ENCODE measurements at regions not wholly inside any gene's neighbourhood (a gene's known extent, or its start where the extent isn't known, plus 50 kb on each side); places are given as distances from the start of the nearest gene placed in this dataset.

DNA sequence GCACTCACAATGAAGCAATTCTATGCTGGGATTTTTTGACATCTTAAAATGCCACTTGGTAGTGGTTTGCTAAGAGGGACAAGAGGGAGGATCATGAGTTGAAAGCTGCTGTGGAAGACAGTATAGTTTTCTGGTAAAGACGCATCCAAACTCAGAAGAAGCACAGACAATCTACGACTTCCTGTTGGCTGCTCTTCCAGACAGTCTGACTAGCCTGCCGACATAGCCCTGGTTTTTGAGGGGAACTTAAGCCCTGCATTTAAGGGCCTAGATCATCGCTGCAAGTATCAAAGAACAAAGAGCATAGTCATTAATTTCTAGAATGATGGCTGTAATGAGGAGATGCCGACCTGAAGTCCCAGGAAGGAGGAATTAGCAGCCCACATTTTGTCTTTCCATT lies 99.9 kb upstream of the IKZF1 start:
- no peaks in the 10 kb centered on the region for H3K36me3 Mint-ChIP-seq (ENCODE audit: low read depth)
- no peak overlapping the region for H3K4me3 Mint-ChIP-seq
- no peak overlapping the region for H3K27ac Mint-ChIP-seq
- peaks cover 5% of the 10 kb centered on the region for H3K27me3 Mint-ChIP-seq (ENCODE audit: insufficient read depth)
- H3K4me1 Mint-ChIP-seq (ENCODE audit: low read depth) = no peaks in the 10 kb centered on the region
- no peak for DNase-seq
- peaks cover 7% of the 10 kb centered on the region for H3K9me3 Mint-ChIP-seq
- TF ChIP-seq, protein P1, sequence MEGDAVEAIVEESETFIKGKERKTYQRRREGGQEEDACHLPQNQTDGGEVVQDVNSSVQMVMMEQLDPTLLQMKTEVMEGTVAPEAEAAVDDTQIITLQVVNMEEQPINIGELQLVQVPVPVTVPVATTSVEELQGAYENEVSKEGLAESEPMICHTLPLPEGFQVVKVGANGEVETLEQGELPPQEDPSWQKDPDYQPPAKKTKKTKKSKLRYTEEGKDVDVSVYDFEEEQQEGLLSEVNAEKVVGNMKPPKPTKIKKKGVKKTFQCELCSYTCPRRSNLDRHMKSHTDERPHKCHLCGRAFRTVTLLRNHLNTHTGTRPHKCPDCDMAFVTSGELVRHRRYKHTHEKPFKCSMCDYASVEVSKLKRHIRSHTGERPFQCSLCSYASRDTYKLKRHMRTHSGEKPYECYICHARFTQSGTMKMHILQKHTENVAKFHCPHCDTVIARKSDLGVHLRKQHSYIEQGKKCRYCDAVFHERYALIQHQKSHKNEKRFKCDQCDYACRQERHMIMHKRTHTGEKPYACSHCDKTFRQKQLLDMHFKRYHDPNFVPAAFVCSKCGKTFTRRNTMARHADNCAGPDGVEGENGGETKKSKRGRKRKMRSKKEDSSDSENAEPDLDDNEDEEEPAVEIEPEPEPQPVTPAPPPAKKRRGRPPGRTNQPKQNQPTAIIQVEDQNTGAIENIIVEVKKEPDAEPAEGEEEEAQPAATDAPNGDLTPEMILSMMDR (IDR thresholded peaks at IDR 0.05) = no peak

DNA sequence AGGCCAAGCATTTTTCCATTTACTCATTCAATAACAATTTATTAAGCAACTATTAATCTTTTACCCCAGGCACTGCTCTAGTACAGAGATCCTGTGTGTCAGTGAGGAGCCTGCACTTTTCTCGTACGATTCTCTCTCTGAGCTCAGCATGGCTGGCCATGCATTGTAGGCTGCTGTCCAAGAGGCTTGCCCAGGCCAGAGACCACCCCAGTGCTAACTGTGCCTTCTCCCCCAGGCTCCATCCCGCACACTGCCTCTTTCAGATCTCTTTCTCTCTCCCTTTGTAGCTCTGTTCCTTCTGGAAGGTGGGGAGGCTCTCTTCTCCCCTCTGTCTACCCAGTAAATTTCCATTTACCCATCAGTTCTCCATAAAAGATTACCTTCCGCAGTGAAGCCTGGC lies 101.0 kb upstream of the IKZF1 start:
- DNase-seq = no peak
- Mint-ChIP-seq H3K4me3 (no peak overlapping the region), H3K4me1 (ENCODE audit: low read depth) (no peaks in the 10 kb centered on the region), H3K9me3 (peaks cover 12% of the 10 kb centered on the region), H3K27ac (no peak overlapping the region), H3K36me3 (ENCODE audit: low read depth) (no peaks in the 10 kb centered on the region), H3K27me3 (ENCODE audit: insufficient read depth) (peaks cover 5% of the 10 kb centered on the region)
- TF ChIP-seq, protein P1 (IDR thresholded peaks at IDR 0.05) = no peak

DNA sequence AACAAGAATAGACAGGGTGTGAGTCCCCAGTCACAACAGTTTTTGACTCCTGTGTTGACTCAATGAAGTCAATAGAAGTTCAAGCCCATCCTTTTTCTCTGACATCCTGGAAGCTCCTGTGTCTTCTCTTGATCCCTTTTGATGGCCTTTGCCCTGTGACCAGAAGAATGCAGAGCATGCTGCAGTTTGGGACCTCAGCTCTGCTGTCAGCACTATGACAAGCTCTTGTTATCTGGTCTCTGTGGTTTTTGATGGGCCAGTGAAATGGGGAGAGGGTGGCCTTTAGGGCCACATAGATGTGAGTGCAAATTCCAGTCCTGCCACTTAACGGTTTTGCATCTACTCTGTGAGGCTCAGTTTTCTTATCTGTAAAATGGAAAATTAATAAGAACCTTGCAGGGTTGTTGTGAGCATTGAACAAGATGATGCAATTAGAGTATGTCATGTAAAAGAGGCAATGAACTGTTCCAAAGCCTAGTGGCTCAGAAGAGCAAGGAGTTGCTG lies 102.4 kb upstream of the IKZF1 start:
- Mint-ChIP-seq H3K4me3 (no peak overlapping the region), H3K27me3 (ENCODE audit: insufficient read depth) (peaks cover 1% of the 10 kb centered on the region), H3K9me3 (peaks cover 12% of the 10 kb centered on the region), H3K27ac (no peak overlapping the region), H3K36me3 (ENCODE audit: low read depth) (no peaks in the 10 kb centered on the region), H3K4me1 (ENCODE audit: low read depth) (no peaks in the 10 kb centered on the region)
- no peak for DNase-seq
- TF ChIP-seq, protein P1 (IDR thresholded peaks at IDR 0.05) = no peak

DNA sequence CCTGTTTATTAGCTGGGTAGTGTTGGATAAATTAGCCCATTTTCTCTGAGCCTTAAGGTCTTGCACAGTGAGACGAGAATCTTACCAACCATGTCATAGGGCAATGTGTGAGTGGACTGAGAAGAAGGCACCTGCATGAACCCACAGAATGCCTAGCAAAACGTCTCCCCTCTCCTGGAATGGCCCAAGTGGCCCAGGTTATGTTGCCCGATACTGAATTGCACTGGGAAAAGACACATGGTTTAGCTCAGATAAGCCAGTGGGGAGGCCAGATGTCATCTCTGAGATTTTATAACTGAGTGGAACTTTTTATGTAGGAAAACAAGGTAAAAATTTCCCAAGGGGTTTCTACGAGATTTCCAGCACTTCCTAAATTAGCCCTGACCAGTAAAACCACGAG lies 104.7 kb upstream of the IKZF1 start:
- H3K36me3 Mint-ChIP-seq (ENCODE audit: low read depth) = no peaks in the 10 kb centered on the region
- H3K27me3 Mint-ChIP-seq (ENCODE audit: insufficient read depth) = peaks cover 1% of the 10 kb centered on the region; the same call in 1 of the 2 replicates
- no peaks in the 10 kb centered on the region for H3K4me1 Mint-ChIP-seq (ENCODE audit: low read depth)
- no peak overlapping the region for H3K4me3 Mint-ChIP-seq
- no peak for DNase-seq
- H3K27ac Mint-ChIP-seq = no peak overlapping the region
- TF ChIP-seq, protein P1 (IDR thresholded peaks at IDR 0.05) = no peak
- peaks cover 5% of the 10 kb centered on the region for H3K9me3 Mint-ChIP-seq

DNA sequence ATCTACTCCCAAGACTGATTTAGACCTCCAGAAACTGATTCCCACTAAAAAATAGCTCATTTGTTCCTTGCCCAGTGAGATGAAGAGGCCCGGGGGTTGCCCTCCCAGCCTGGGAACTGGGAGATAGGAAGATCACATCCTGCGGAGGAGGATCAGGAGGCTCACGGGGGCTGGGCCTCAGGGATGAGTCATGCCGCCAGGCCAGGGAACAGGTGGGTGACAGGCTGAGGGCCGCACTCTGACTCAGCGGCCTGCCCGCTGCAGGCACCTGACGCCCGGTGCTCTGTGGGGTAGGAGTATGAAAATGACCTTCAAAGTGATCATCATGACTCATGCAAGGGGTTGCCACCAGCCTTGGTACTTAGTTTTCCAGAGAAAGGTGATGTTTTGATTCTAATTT lies 104.5 kb upstream of the ZPBP start:
- Mint-ChIP-seq H3K27me3 (ENCODE audit: insufficient read depth) (no peaks in the 10 kb centered on the region), H3K27ac (no peak overlapping the region), H3K9me3 (peaks cover 5% of the 10 kb centered on the region), H3K36me3 (ENCODE audit: low read depth) (no peaks in the 10 kb centered on the region), H3K4me1 (ENCODE audit: low read depth) (no peaks in the 10 kb centered on the region), H3K4me3 (no peak overlapping the region)
- TF ChIP-seq, protein P1 (IDR thresholded peaks at IDR 0.05) = no peak
- no peak for DNase-seq

DNA sequence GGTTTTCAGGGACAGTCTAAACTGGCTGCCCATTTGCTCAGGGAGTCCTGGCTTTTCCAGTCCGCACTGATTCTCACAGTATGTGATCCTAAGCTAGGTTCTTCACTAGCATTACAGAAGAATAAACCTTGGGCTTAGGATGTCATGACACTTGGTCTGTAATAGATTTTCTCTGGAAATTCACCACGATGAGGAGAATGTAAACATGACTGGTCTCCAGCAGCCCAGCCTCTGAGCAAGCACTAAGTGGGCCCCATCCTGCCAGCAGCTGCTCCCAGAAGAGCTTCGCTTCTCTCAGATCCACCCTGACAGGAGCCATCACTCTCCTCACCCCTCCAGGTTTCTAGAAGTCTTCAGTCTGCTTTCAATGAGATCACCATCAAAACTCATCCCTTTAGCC lies 103.7 kb upstream of the ZPBP start:
- Mint-ChIP-seq H3K4me3 (no peak overlapping the region), H3K9me3 (peaks cover 6% of the 10 kb centered on the region), H3K27me3 (ENCODE audit: insufficient read depth) (no peaks in the 10 kb centered on the region; the same call in 1 of the 2 replicates), H3K27ac (no peak overlapping the region), H3K36me3 (ENCODE audit: low read depth) (no peaks in the 10 kb centered on the region), H3K4me1 (ENCODE audit: low read depth) (no peaks in the 10 kb centered on the region)
- TF ChIP-seq, protein P1 (IDR thresholded peaks at IDR 0.05) = no peak
- no peak for DNase-seq

Measured in HFFc6 (cell line).